MG63 (cell line): ENCODE measurements at regions not wholly inside any gene's neighbourhood (a gene's known extent, or its start where the extent isn't known, plus 50 kb on each side); places are given as distances from the start of the nearest gene placed in this dataset.
"Not testable (repeated sequence)": the region's sequence is repeated elsewhere in the genome, so short reads cannot be mapped to it uniquely, and the experiment has no call there.

ENCODE experiments used
- DNase-seq: peaks from one replicate; pipeline ENCODE4 v3.0.0-alpha.2; 2020
- H3K27me3 ChIP-seq: fragments of 250-450 bp; sonication (Bioruptor Pico); 2 replicates; pipeline ENCODE4 v1.5.1; 2020; ENCODE audit warnings: mild to moderate bottlenecking, moderate library complexity
- H3K36me3 ChIP-seq: fragments of 250-450 bp; sonication (Bioruptor Pico); 2 replicates; pipeline ENCODE4 v1.5.1; 2020; ENCODE audit warnings: mild to moderate bottlenecking, moderate library complexity
- H3K4me3 ChIP-seq: fragments of 250-450 bp; sonication (Bioruptor Pico); 2 replicates; pipeline ENCODE4 v1.5.1; 2020; ENCODE audit warnings: mild to moderate bottlenecking, moderate library complexity
- H3K9me3 ChIP-seq: fragments of 250-450 bp; sonication (Bioruptor Pico); 2 replicates; pipeline ENCODE4 v1.5.1; 2020; ENCODE audit warnings: mild to moderate bottlenecking, moderate library complexity

- Histone ChIP-seq H3K27me3 (no peaks in the 10 kb centered on the region), H3K4me3 (no peak overlapping the region)
Observed at GRCh38 chr2:89781962-89782361, 1090.5 kb downstream of the RPIA start.

GRCh38 chr2:89784960-89785359 lies 1093.5 kb downstream of the RPIA start:
- no peak for DNase-seq
- no peaks in the 10 kb centered on the region for H3K27me3 ChIP-seq
- no peak overlapping the region for H3K4me3 ChIP-seq
- peaks cover 59% of the 10 kb centered on the region for H3K9me3 ChIP-seq
- H3K36me3 ChIP-seq: no peaks in the 10 kb centered on the region

More at GRCh38 chr2:89781962-89782361, 1090.5 kb downstream of the RPIA start:
- peaks cover 64% of the 10 kb centered on the region for H3K9me3 ChIP-seq
- no peaks in the 10 kb centered on the region for H3K36me3 ChIP-seq
- DNase-seq: no peak

GRCh38 chr2:89785528-89785927 lies 1094.1 kb downstream of the RPIA start:
- peaks cover 59% of the 10 kb centered on the region for H3K9me3 ChIP-seq
- not testable (repeated sequence) for DNase-seq, H3K4me3 ChIP-seq, H3K27me3 ChIP-seq, H3K36me3 ChIP-seq

- H3K27me3 ChIP-seq: not testable (repeated sequence)
Observed at GRCh38 chr2:89786642-89787041, 1095.2 kb downstream of the RPIA start.

GRCh38 chr2:89795530-89795929 lies 1104.1 kb downstream of the RPIA start:
- H3K9me3 ChIP-seq: peaks cover 46% of the 10 kb centered on the region
- H3K36me3 ChIP-seq, H3K4me3 ChIP-seq: not testable (repeated sequence)

More at GRCh38 chr2:89786642-89787041, 1095.2 kb downstream of the RPIA start:
- H3K4me3 ChIP-seq, DNase-seq, H3K36me3 ChIP-seq: not testable (repeated sequence)
- H3K9me3 ChIP-seq: peaks cover 51% of the 10 kb centered on the region

GRCh38 chr2:89797320-89798038 lies 1106.0 kb downstream of the RPIA start:
- DNase-seq: no peak
- Histone ChIP-seq H3K36me3 (no peaks in the 10 kb centered on the region), H3K27me3 (no peaks in the 10 kb centered on the region), H3K9me3 (peaks cover 56% of the 10 kb centered on the region), H3K4me3 (no peak overlapping the region)

More at GRCh38 chr2:89795530-89795929, 1104.1 kb downstream of the RPIA start:
- H3K27me3 ChIP-seq, DNase-seq: not testable (repeated sequence)

GRCh38 chr2:89801207-89801606 lies 1109.7 kb downstream of the RPIA start:
- H3K36me3 ChIP-seq, H3K27me3 ChIP-seq, DNase-seq, H3K4me3 ChIP-seq: not testable (repeated sequence)
- H3K9me3 ChIP-seq: peaks cover 77% of the 10 kb centered on the region

GRCh38 chr2:89806363-89806762 lies 1114.9 kb downstream of the RPIA start:
- peaks cover 67% of the 10 kb centered on the region for H3K9me3 ChIP-seq
- not testable (repeated sequence) for H3K36me3 ChIP-seq, H3K27me3 ChIP-seq, H3K4me3 ChIP-seq, DNase-seq

- no peak for DNase-seq
- Histone ChIP-seq H3K9me3 (peaks cover 67% of the 10 kb centered on the region), H3K36me3 (no peaks in the 10 kb centered on the region), H3K4me3 (no peak overlapping the region), H3K27me3 (no peaks in the 10 kb centered on the region)
Observed at GRCh38 chr2:89811295-89811694, 1119.8 kb downstream of the RPIA start.

- not testable (repeated sequence) for H3K36me3 ChIP-seq, H3K27me3 ChIP-seq, DNase-seq, H3K4me3 ChIP-seq
- H3K9me3 ChIP-seq: peaks cover 63% of the 10 kb centered on the region
Observed at GRCh38 chr2:89811910-89812309, 1120.4 kb downstream of the RPIA start.

GRCh38 chr2:89814359-89814758 lies 1122.9 kb downstream of the RPIA start:
- not testable (repeated sequence) for DNase-seq, H3K4me3 ChIP-seq, H3K36me3 ChIP-seq, H3K27me3 ChIP-seq
- peaks cover 66% of the 10 kb centered on the region for H3K9me3 ChIP-seq

- DNase-seq: no peak
- H3K9me3 ChIP-seq: peaks cover 45% of the 10 kb centered on the region
Observed at GRCh38 chr2:89818873-89819272, 1127.4 kb downstream of the RPIA start.

GRCh38 chr2:89819809-89820208 lies 1128.3 kb downstream of the RPIA start:
- no peak for DNase-seq
- no peaks in the 10 kb centered on the region for H3K27me3 ChIP-seq
- H3K9me3 ChIP-seq: peaks cover 43% of the 10 kb centered on the region
- H3K4me3 ChIP-seq: no peak overlapping the region
- no peaks in the 10 kb centered on the region for H3K36me3 ChIP-seq

More at GRCh38 chr2:89818873-89819272, 1127.4 kb downstream of the RPIA start:
- H3K4me3 ChIP-seq: no peak overlapping the region
- H3K27me3 ChIP-seq: no peaks in the 10 kb centered on the region
- H3K36me3 ChIP-seq: no peaks in the 10 kb centered on the region

GRCh38 chr2:89820248-89820647 lies 1128.8 kb downstream of the RPIA start:
- peaks cover 45% of the 10 kb centered on the region for H3K9me3 ChIP-seq
- H3K27me3 ChIP-seq: no peaks in the 10 kb centered on the region
- H3K36me3 ChIP-seq: no peaks in the 10 kb centered on the region
- H3K4me3 ChIP-seq: no peak overlapping the region
- DNase-seq: no peak

- H3K36me3 ChIP-seq: no peaks in the 10 kb centered on the region
- H3K9me3 ChIP-seq: peaks cover 53% of the 10 kb centered on the region
- H3K27me3 ChIP-seq: no peaks in the 10 kb centered on the region
- H3K4me3 ChIP-seq: no peak overlapping the region
- DNase-seq: no peak
Observed at GRCh38 chr2:89821455-89821945, 1130.0 kb downstream of the RPIA start.

- not testable (repeated sequence) for DNase-seq, H3K4me3 ChIP-seq, H3K36me3 ChIP-seq, H3K27me3 ChIP-seq
- H3K9me3 ChIP-seq: peaks cover 59% of the 10 kb centered on the region
Observed at GRCh38 chr2:89822342-89822741, 1130.9 kb downstream of the RPIA start.

GRCh38 chr2:89823556-89823955 lies 1132.1 kb downstream of the RPIA start:
- Histone ChIP-seq H3K4me3 (no peak overlapping the region), H3K36me3 (no peaks in the 10 kb centered on the region), H3K27me3 (no peaks in the 10 kb centered on the region), H3K9me3 (peaks cover 57% of the 10 kb centered on the region)
- no peak for DNase-seq

GRCh38 chr2:89825034-89825433 lies 1133.6 kb downstream of the RPIA start:
- Histone ChIP-seq H3K36me3 (no peaks in the 10 kb centered on the region), H3K27me3 (no peaks in the 10 kb centered on the region), H3K9me3 (peaks cover 54% of the 10 kb centered on the region), H3K4me3 (no peak overlapping the region)
- no peak for DNase-seq
